SU-DHL-6 (cell line): ENCODE measurements at regions not wholly inside any gene's neighbourhood (a gene's known extent, or its start where the extent isn't known, plus 50 kb on each side); places are given as distances from the start of the nearest gene placed in this dataset.

Source experiments
- CTCF ChIP-seq: fragments of 200-600 bp; sonication (generic); IDR thresholded peaks from one replicate; pipeline ENCODE4 v1.5.1; 2017; ENCODE audit warnings: antibody characterized with exemption, mild to moderate bottlenecking, low read length, moderate library complexity; ENCODE audit not compliant: insufficient read depth, poor library complexity, severe bottlenecking
- EZH2phosphoT487 ChIP-seq: fragments of 200-600 bp; sonication (generic), shearing (Covaris generic); conservative IDR thresholded peaks from 2 replicates; pipeline ENCODE4 v1.6.1; 2018; ENCODE audit warnings: mild to moderate bottlenecking, antibody characterized with exemption, low read length, moderate library complexity, mixed read lengths

GRCh38 chr5:31007672-31008071 lies 185.8 kb upstream of the CDH6 start:
- no peak for TF ChIP-seq CTCF
- no peak for TF ChIP-seq EZH2phosphoT487
